ENCODE measurements at regions not wholly inside any gene's neighbourhood (a gene's known extent, or its start where the extent isn't known, plus 50 kb on each side); places are given as distances from the start of the nearest gene placed in this dataset.

GRCh38 chr18:67278984-67279383 lies 237.5 kb downstream of the DSEL start:
- H3K4me3 ChIP-seq (ENCODE audit: low read depth, low read length) = no peak overlapping the region
- in situ Hi-C loops (cut with HindIII; ENCODE audit: low sequenced_read_pairs) = no loop called here
- TF ChIP-seq CTCF (IDR thresholded peaks at IDR 0.05; ENCODE audit: low read depth, low read length) = no peak
- no peak for DNase-seq (ENCODE audit: low read depth, low spot score)

GRCh38 chr18:67276638-67277037 lies 239.9 kb downstream of the DSEL start:
- no peak for TF ChIP-seq CTCF (IDR thresholded peaks at IDR 0.05; ENCODE audit: low read depth, low read length)
- in situ Hi-C loops (cut with HindIII; ENCODE audit: low sequenced_read_pairs) = no loop called here
- no peak for DNase-seq (ENCODE audit: low read depth, low spot score)
- no peak overlapping the region for H3K4me3 ChIP-seq (ENCODE audit: low read depth, low read length)

DNA sequence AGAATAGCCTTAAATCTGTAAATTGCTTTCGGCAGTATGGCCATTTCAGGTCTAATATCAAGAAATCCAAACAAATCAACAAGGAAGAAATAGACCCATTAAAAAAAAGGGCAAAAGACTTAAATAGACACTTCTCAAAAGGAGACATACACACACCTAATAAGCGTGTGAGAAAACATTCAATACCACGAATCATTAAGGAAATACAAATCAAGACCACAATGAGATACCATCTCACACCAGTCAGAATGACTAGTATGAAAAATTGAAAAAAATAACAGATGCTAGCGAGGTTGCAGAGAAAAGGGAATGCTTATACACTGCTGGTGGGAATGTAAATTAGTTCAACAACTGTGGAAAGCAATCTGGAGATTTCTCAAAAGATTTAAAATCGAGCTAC lies 243.2 kb downstream of the DSEL start:
- in situ Hi-C loops (cut with HindIII; ENCODE audit: low sequenced_read_pairs) = no loop called here
- no peak for TF ChIP-seq CTCF (IDR thresholded peaks at IDR 0.05; ENCODE audit: low read depth, low read length)
- no peak for DNase-seq (ENCODE audit: low read depth, low spot score)
- H3K4me3 ChIP-seq (ENCODE audit: low read depth, low read length) = no peak overlapping the region

DNA sequence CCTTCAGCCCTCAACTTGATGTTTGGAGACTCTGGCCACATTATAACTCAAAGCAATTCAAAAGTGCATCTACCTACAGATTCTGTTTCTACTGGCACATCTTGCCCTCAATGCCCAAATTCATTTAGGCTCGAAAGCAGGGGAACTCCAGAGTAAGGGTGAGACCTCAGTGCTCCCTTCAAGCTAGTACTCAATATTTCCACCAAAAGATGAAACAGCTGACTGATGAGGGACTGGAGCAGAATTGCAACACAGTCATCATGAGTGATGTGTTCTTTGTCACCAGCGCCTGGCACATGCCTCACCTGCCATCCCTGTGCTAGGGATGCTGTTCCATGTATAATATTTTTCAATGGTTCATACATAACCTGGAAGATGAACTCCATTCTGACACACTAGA lies 247.3 kb downstream of the DSEL start:
- TF ChIP-seq CTCF (IDR thresholded peaks at IDR 0.05; ENCODE audit: low read depth, low read length) = no peak
- H3K4me3 ChIP-seq (ENCODE audit: low read depth, low read length) = no peak overlapping the region
- in situ Hi-C loops (cut with HindIII; ENCODE audit: low sequenced_read_pairs) = no loop called here
- DNase-seq (ENCODE audit: low read depth, low spot score) = no peak

GRCh38 chr18:67268530-67268929 lies 248.0 kb downstream of the DSEL start:
- no peak for DNase-seq (ENCODE audit: low read depth, low spot score)
- no peak for TF ChIP-seq CTCF (IDR thresholded peaks at IDR 0.05; ENCODE audit: low read depth, low read length)
- no peak overlapping the region for H3K4me3 ChIP-seq (ENCODE audit: low read depth, low read length)
- in situ Hi-C loops (cut with HindIII; ENCODE audit: low sequenced_read_pairs) = no loop called here

- H3K4me3 ChIP-seq (ENCODE audit: low read depth, low read length) = no peak overlapping the region
- in situ Hi-C loops (cut with HindIII; ENCODE audit: low sequenced_read_pairs) = no loop called here
- TF ChIP-seq CTCF (IDR thresholded peaks at IDR 0.05; ENCODE audit: low read depth, low read length) = no peak
- peak; percentile 57 for DNase-seq (ENCODE audit: low read depth, low spot score)
Observed at GRCh38 chr18:67266246-67267237, 250.0 kb downstream of the DSEL start.
